ENCODE measurements at regions not wholly inside any gene's neighbourhood (a gene's known extent, or its start where the extent isn't known, plus 50 kb on each side); places are given as distances from the start of the nearest gene placed in this dataset.

GRCh38 chr9:111193095-111193494 is 136.9 kb downstream of the OR2K2 start:
- no peak for DNase-seq

- no peak for DNase-seq
These were observed 137.4 kb downstream of the OR2K2 start for GRCh38 chr9:111192650-111193049.

GRCh38 chr9:111190347-111190746 is 139.7 kb downstream of the OR2K2 start:
- no peak for DNase-seq

- peak; percentile 66 for DNase-seq
These were observed 142.6 kb downstream of the OR2K2 start for GRCh38 chr9:111187376-111187775.

- DNase-seq, result no peak
These were observed 143.9 kb downstream of the OR2K2 start for GRCh38 chr9:111186021-111186530.

- DNase-seq, result peak; percentile 55
These were observed 142.5 kb upstream of the LPAR1 start for GRCh38 chr9:111180811-111181210.

- peak; percentile 83 for DNase-seq
These were observed 141.3 kb upstream of the LPAR1 start for GRCh38 chr9:111179577-111179976.

GRCh38 chr9:111178331-111179055 is 140.2 kb upstream of the LPAR1 start:
- DNase-seq, result peak; percentile 99

- no peak for DNase-seq
These were observed 138.2 kb upstream of the LPAR1 start for GRCh38 chr9:111176511-111176910.

GRCh38 chr9:111175350-111175749 is 137.1 kb upstream of the LPAR1 start:
- DNase-seq, result no peak

GRCh38 chr9:111167341-111167740 is 129.1 kb upstream of the LPAR1 start:
- DNase-seq, result no peak

- DNase-seq, result no peak
These were observed 125.6 kb upstream of the LPAR1 start for GRCh38 chr9:111163716-111164389.

- DNase-seq, result no peak
These were observed 123.8 kb upstream of the LPAR1 start for GRCh38 chr9:111162026-111162425.

- DNase-seq, result peak; percentile 81
These were observed 122.7 kb upstream of the LPAR1 start for GRCh38 chr9:111161015-111161415.

GRCh38 chr9:111158999-111159398 is 120.7 kb upstream of the LPAR1 start:
- DNase-seq, result no peak

GRCh38 chr9:111158363-111158762 is 120.1 kb upstream of the LPAR1 start:
- peak; percentile 85 for DNase-seq

GRCh38 chr9:111154081-111154562 is 115.9 kb upstream of the LPAR1 start:
- DNase-seq, result peak; percentile 49

GRCh38 chr9:111152614-111153406 is 114.5 kb upstream of the LPAR1 start:
- DNase-seq, result no peak

GRCh38 chr9:111151537-111151936 is 113.3 kb upstream of the LPAR1 start:
- DNase-seq, result no peak

GRCh38 chr9:111150181-111150580 is 111.9 kb upstream of the LPAR1 start:
- no peak for DNase-seq

GRCh38 chr9:111149018-111149759 is 110.9 kb upstream of the LPAR1 start:
- DNase-seq, result no peak

All from fibroblast of upper back skin (primary cell).